HG03432 (cell line): ENCODE measurements at regions not wholly inside any gene's neighbourhood (a gene's known extent, or its start where the extent isn't known, plus 50 kb on each side); places are given as distances from the start of the nearest gene placed in this dataset.

Experiments used
- ATAC-seq: cut with Tn5 transposase; IDR thresholded peaks from one replicate; pipeline ENCODE4 v1.9.1; 2021; ENCODE audit warnings: mild to moderate bottlenecking, moderate library complexity; ENCODE audit not compliant: unreplicated experiment

DNA sequence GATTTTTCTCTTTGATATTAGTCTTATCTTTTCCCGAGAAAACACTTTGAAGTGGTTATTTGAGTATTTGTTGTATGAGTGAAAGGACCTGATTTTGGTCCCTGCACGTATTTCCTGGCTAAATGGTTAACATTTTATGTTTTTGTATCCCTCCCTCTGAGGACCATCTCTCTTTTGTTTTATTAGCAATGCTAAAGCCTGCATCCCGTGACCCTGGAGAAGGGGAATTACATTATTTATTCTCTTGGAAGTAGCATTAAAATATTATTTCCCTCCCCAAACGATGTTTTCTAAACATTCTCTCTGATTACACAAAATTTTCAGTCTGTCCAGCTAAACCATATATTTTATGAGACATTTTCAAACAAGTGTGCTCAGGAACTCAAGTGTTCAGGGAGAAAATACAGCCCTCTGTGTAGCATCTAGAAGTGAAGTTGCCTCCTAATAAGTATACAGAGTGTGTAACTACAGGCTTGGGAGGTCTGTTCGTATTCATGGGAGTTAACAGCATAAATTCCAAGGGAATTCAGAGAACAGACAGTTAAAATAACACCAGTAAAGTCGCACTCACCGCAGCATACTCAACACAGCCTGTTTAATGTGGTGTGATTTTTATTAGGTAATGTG, 163.8 kb upstream of the NPVF start:
- no peak for ATAC-seq

DNA sequence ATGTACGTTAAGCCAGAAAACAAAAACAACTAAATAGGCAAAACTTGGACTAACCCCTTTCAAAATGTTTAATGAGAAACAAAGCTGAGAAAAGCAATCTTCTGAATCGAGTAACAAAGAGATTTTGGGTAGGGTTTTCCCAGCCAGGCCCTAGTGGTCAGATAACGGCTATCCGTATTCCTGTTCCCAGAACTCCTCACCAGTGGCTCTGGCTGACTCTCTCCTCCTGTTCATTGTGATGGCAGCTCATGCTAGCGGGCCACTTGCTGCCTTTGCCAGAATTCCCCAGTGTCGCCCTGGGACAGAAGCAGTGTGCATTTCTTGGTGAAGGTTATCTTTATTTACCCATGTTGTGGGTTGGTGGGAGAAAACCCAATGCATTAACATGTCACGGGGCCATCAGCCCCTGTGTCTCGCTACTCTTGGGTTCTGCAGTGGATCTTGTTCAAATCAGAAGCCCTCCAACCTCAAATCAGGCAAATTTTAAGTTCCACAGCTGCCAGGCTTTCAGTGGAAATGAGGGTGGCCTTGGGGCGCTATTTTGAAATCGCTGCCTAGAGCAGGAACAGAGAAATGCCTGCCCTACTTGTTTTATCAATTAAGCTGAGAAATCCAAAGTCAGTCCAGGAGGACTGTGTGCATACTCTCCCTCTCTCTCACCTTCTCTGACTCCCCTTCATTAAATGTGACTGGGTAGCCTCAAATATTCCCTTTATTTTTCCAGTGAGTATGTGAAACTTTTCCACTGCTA, 164.5 kb upstream of the NPVF start:
- ATAC-seq, result no peak

DNA sequence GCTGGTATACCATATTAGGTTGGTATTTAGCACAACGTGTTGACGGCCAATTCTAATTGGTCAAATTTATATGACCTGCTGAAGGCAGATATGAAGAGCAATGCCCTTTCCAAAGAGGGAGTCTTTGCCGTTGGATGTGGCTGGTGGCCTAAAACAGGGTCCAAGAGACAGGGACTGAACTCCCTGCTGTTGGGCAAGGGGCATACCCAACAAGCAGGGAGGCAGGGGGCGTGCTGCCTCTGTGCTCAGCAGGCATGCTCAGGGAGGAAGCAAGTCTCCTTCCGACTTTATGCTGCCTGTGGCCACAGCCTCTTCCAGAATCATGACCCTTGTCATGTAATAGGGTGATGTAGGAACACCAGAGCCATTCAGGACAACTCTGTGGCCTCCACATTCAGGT, 167.7 kb upstream of the NPVF start:
- no peak for ATAC-seq

DNA sequence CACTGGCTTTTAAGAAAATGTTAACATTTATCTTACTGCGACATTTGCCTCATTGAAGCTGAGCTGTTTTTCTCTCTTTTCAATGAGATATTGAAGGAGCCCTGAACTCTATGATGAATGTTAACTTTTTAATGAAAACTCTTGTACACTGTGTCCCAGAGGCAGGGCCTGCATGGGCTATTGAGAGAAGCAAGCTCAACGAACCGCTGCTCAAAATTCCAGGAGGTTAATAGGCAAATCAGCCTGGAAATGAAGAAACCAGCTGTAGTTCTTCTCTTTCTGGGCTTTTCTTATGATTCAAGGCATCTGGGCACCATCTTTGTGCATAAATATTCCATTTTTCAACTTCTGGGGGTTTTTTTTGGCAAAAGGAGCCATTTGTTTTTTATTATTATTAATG, 168.4 kb upstream of the NPVF start:
- no peak for ATAC-seq

DNA sequence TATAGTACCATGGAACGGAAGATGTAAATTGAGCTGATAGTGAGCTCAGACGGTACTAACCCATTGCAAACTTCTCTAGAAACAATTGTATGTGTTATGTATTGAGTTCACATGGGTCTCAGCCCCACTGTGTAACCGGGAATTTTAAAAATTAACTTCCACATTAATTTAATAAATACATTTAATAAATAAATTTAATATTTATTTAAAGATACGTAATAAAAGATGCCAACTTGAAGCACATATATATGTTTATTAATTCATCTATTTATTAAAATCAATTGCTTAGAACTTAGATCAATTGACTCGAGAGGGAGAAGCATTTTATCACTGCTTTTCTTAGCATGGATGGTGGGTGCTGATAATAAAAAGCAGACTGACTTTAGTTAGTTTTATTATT, 170.1 kb upstream of the NPVF start:
- ATAC-seq, result no peak

DNA sequence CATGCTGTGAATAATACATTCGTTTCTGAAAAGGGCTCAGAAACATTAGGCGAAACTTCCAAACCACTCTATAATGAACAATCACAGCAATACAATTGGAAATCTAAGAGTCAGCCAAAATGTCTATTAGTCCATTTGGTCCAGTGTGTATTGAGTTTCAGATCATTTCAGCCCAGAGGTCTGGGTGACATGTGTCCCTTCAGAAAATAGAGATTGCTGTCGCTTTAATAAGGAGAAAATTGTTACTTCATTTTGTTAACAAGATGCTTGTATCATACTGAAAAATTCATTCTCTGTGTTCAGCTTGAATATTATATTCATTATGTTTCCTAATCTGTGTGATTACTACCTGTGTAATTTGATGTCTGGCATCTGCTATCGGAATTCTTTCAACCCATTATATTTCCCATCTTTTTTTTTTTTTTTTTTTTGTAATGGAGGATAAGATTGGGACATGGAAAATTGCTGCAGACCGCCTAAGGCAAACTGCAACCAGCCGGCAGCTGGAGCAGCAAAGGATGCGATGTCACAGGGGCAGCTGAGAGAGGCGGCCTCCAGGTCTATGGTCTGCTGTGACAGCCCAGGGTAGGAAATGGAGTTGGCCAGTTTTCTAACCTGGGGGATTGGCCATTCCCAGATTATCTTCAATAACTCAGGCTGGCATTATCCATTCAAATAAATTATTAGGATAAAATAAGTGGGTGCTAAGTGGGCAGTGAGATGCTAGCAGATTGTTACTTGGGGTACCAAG, 170.9 kb upstream of the NPVF start:
- no peak for ATAC-seq

DNA sequence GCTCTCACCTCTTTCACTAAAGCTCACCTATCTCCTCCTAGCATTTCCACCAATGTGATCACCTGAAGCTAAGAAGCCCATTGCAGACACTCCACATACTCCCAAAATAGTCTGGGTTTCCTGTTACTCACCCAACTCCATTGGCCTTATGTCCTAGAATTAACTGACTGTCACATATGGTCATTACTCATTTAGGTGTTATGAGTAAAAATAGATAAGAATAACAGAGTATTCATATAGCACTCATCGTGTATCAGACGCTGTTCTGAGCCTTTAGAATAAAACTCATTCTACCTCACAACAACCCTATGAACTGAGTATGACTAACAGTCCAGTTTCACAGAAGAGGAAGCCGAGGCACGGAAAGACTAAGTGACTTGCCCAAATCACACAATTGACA, 174.2 kb upstream of the NPVF start:
- ATAC-seq, result no peak

DNA sequence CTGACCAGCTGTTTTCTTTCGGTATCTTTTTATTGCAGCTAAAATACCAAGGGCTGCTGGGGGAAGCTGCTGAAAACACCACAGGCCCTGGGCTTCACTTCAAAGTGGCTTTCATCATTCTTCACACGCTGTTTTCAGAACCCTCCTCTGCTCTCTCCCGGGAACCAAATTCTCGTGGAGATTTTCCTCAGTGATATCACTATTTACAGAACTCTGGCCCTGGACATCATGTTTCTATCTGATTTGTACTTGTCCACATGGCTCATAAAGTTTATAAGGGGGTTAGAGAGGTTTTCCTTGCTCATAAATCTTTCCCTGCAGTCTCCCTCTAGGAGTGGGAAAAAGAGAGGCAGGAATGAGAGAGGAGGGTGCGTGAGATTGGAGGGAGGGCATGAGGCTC, 177.4 kb upstream of the NPVF start:
- no peak for ATAC-seq

DNA sequence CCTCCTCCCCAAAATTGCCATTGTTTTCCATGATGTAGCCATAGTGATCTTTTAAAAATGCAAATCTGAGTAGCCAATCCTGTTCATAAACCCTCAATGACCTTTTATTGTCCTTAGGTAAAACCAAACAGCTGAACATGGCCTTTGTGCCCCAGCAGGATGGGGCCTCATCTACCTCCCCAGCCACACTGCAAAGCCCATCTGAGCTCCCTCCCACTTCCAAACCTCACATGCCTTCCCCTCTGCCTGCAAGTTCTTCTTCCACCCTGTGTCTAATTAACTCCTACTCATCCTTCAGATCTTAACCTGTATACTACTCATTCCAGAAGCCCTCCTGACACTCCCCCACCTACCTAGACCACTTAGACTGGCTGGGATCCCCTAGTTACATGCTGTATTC, 178.8 kb upstream of the NPVF start:
- ATAC-seq, result no peak

DNA sequence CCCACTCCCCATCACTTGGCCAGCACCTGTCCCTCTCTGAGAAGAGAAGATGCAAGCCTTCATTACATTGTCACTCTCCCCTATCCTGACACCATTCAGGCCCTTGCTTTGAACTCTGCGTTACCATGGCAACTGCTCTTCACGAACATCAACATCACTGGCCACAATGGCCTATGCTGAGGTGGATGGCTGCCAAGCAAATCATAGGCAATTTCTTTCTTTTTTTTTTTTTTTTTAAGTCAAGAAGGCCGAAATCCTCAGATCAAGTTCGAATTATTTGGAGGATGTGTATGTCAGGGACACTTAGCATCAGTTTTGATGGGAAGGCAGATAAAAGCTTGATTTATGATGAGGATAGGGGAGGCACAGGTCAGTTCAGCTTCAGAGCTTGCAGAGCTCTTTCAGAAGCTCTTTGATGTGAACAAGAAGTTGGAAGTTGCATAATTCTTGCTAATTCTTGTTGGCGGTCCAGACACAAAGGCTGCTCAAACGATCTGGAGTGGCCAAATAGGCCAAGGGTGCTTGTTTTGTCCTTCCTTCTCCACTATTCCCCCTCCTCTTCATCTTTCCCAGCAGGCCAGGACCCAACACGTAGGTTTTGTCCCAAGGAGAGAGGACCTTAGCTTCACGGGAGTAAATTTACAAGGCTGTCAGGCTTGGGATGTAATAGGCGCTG, 179.9 kb upstream of the NPVF start:
- ATAC-seq, result no peak

DNA sequence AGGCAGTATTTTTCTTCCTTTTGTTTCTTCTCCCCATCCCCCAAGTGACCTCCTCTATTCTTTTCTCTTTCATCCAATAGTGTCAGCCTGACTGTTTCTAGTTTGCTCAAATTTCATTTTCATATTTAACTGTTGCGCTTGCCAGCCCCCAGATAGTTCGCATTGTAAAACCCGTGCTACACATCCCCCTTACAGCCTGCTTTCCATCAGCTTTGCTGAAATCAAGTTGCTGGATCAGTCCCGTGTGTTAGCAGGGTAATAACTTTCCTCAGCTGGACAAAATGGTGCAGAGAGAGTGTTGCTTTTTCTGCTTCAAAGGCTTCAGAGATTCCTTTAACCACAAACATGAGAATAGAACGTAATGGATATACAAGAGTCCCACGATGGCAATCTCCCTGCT, 180.6 kb upstream of the NPVF start:
- ATAC-seq, result no peak

DNA sequence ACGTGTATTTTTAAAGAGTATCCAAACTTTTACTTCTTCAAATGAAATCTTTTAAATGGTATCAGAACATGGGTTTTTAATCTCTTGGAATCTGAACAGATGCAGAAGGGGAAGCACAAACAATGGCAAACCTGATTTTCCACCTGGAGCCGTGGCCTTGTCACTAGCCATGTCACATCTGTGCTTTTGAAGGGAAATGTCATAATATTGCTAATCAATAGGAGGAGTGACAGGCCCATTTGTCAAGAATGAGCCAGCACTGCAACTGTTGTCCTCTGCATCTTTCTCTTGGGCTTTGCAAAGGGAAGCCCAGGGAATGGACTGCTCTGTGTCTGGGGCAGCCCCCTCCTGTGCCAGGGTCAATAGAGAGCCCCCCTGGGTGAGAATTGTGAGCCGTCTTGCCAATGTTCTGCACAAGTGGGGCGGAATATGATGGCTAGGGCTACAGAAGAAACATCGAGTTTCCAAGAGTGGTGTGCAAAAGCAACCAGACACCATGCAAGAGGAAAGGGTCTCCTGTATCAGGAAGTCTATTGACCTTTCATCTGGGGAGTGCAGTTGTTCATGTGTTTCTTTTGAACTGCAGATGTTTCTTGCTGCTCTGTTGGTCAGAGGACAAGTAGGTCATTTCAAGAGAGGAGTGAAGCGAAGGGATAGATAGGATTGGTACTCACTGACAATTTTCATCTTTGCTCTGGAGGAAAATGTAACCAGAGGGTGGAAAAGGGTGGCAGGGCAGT, 181.8 kb upstream of the NPVF start:
- no peak for ATAC-seq

DNA sequence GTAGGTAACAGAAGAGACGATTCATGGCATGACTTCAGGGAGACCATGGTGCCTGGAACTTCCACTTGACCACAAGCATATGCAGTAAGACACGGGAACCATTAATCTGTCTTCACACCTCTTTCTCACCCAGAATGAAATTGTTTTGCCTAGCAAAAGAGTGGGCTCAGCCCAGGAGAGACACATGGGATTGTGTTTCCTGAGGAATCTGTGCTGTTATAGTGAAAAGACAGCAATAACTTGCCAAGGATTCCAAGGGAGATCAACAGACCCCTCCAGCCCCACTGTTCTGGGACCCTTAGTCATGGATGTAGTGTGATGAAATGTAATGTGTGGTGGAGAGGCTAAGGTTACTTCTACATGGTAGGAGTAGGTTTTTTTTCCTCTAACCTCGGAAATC, 192.5 kb upstream of the NPVF start:
- no peak for ATAC-seq

DNA sequence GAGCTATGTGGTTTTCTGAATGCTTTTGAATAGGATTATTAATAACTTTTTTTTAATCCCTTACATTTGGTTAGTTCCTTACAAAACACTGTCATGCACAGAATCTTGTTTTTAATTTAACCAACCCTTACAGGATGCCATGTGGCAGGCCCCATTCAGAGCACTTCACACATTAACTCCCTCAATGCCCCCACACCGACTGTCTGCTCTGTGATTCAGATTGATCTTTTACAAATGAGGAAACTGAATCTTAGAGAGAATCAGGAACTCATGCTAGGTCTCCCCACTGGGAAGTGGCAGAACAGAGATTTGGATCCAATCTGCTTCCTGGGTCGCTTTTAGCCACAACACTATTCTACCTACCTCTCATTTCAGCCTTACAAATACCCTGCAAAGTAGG, 195.8 kb upstream of the NPVF start:
- no peak for ATAC-seq

DNA sequence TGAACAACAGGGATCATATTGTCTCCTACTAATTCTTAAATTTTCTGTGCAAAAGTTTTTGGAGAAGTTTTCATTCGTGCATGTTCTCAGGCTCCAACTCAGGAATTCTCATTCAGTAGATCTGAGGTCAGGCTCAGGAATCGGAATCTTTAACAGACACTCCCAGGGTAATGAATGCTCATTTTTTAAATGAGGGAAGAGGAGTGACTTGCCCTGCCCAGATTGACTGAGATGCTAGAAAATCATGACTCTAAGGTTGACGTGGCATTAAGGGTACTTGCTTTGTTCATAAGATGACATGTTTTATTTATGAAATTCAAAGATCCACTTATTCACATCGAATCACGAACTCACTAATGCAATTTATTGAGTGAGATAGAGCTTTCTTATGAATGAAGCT, 196.6 kb upstream of the NPVF start:
- no peak for ATAC-seq

DNA sequence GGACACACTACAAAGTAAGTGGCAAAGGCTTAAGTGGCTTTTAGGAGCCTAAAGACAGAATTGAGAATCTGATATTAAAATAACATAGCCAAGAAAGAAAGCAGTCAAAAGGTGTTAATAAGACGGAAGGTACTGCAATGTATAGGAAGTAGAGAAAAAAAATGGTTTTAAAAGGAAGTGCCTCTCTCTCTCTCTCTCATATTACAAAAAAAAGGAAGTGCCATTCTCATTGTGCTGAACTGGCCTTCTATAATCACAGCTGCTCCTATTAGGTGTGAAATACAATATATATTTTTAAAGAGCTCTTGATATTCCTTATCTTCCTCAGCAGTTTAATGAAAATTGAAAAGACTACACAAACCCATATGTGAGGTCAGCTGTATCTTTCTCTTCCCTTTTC, 199.4 kb upstream of the NPVF start:
- ATAC-seq, result no peak

DNA sequence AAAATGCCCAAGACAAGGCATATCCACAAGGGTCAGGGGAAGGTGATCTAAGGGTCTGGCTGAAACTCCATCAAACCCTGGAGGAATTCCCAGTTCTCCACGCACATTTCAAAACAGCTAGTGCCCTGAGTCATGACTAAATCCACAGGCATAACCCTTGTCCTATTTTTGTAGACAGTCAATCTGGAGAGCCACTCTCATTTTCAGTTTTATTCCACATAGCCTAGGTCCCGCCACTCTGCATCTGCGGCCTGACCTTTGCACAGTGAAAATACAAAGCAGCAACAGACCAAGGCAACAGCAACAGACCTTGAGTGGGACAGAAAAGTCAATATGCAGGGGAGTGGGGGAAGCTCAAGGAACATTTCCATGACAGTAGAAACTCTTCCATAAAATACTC, 201.4 kb upstream of the NPVF start:
- no peak for ATAC-seq

DNA sequence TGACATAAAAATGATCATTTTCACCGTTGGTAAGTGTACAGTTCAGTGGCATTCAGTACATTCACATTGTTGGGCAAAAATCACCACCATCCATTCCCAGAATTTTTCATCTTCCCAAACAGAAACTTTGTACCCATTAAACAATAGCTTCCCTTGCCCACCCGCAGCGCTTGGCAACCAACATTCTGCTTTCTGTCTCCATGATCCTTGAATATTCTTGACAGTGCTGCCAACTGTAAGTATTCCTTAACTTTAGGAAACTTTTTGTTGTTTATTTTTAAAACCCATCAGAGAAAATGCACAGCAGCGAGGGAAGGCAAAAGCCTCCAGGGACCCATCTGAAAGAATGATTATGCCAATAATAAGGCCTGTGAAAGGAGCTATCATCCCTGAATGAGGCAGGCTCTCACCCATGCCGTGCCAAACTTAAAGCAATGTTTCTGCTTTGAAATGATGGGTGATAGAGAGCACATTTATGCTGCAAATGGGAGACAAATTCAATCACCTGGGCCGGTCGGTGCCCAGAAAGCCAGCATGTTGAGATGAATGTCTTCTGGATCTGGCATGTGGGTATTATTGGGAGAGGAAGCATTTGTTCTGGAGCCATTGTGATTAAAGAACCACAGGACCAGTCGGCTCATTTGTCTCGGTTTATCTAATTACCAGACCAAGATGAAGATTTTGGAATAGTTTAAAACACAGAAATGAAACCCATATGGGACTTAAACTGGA, 202.1 kb upstream of the NPVF start:
- ATAC-seq, result no peak

DNA sequence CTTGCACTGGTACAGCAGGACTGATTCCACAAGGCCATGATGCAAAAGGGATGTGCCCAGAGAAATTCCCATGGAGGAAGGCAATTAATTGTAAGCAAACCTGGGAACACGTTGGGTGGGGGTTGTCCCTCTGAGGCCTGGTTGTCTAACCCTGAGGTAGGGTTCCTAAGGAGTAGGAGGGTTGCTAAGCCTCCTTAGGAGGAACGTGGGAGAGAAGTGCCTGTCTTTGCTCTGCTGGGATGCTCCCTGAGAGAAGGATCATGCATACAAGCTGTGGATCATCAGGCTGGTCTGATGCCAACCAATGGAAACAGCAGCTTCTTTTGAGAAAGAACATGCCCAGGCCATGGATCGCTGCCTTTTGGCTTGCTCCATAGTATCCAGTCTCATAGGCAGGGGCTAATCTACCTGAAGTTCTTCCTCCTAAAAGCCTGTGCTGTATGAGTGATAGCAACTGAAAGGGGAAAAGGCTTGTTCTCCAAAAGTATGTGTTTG, 203.7 kb upstream of the NPVF start:
- ATAC-seq, result no peak

DNA sequence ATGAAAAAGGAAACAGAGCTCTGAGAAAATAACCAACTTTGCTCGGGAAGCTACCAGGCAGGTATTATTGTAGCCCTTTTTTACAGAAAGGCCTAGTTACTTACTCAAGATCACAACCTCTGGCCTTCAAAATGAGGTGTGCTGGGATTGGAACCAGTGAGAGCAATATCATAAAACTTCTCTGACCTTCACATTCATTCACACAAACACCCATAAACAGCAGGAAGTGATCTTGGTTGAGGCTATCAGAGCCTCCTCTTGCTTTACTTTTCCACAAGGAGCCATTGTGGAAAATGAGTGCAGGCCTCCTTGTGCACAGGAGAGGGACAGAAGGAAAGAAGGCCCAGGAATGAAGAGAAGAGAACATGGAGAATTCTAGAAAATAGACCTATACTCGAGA, 204.5 kb upstream of the NPVF start:
- ATAC-seq, result no peak
